ENCODE measurements at regions not wholly inside any gene's neighbourhood (a gene's known extent, or its start where the extent isn't known, plus 50 kb on each side); places are given as distances from the start of the nearest gene placed in this dataset.

- H3K4me3 ChIP-seq = no peak overlapping the region
- no peaks in the 10 kb centered on the region for H3K9me3 ChIP-seq
- no peak overlapping the region for H3K9ac ChIP-seq
- TF ChIP-seq Cebpa-rat (IDR thresholded peaks at IDR 0.05) = no peak
- no peaks in the 10 kb centered on the region for H3K27me3 ChIP-seq
- no peaks in the 10 kb centered on the region for H3K36me3 ChIP-seq
- H3K4me1 ChIP-seq = no peaks in the 10 kb centered on the region
- H3K4me2 ChIP-seq = no peak overlapping the region
- H3K27ac ChIP-seq = no peak overlapping the region
- no peaks in the 10 kb centered on the region for H4K20me1 ChIP-seq
Measured at GRCh38 chr13:104593251-104593576, 1527.0 kb upstream of the SLC10A2 start.

DNA sequence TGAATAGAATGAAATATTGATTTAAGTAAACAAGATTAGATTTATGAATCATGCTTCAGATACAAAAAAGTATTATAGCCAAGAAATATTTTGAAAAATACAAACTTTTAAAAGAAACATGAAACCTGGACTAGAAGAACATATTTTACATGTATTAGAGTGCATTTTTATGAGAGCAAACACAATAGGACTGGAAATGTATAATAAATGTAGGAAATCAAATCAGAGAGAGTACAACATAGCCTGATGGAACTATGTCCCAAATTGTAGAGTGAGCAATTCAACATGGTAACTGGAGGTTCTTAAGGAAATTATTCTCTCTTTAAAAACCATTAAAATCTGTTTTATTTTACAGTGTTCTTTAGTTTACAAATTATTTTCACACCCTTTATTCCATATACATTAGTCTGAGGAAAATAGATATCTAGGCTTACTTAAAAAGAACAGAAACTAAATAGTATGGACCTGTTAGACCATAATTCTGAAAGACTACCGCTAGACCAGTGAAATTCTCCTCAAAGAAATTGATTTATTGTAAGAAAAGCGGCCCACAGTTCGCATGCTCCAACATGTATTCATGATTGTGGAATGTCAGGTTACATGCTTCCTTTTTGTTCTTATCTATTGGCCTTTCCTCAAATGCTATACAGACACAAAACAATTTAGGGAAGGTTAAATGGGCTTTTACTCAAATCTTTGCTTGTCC, 1526.5 kb upstream of the SLC10A2 start:
- H3K9ac ChIP-seq = no peak overlapping the region

GRCh38 chr13:104592127-104592526, 1525.9 kb upstream of the SLC10A2 start:
- no peak overlapping the region for H3K4me3 ChIP-seq
- no peak overlapping the region for H3K27ac ChIP-seq
- no peaks in the 10 kb centered on the region for H3K9me3 ChIP-seq
- H3K27me3 ChIP-seq = no peaks in the 10 kb centered on the region
- H4K20me1 ChIP-seq = no peaks in the 10 kb centered on the region
- no peak overlapping the region for H3K9ac ChIP-seq
- H3K4me1 ChIP-seq = no peaks in the 10 kb centered on the region
- no peak for TF ChIP-seq Cebpa-rat (IDR thresholded peaks at IDR 0.05)
- no peaks in the 10 kb centered on the region for H3K36me3 ChIP-seq
- H3K4me2 ChIP-seq = no peak overlapping the region

More for the DNA sequence above, 1526.5 kb upstream of the SLC10A2 start:
- no peak overlapping the region for H3K4me3 ChIP-seq
- no peak overlapping the region for H3K4me2 ChIP-seq
- no peaks in the 10 kb centered on the region for H4K20me1 ChIP-seq
- H3K27ac ChIP-seq = no peak overlapping the region
- no peak for TF ChIP-seq Cebpa-rat (IDR thresholded peaks at IDR 0.05)
- no peaks in the 10 kb centered on the region for H3K4me1 ChIP-seq
- H3K36me3 ChIP-seq = no peaks in the 10 kb centered on the region
- H3K27me3 ChIP-seq = no peaks in the 10 kb centered on the region
- H3K9me3 ChIP-seq = no peaks in the 10 kb centered on the region

DNA sequence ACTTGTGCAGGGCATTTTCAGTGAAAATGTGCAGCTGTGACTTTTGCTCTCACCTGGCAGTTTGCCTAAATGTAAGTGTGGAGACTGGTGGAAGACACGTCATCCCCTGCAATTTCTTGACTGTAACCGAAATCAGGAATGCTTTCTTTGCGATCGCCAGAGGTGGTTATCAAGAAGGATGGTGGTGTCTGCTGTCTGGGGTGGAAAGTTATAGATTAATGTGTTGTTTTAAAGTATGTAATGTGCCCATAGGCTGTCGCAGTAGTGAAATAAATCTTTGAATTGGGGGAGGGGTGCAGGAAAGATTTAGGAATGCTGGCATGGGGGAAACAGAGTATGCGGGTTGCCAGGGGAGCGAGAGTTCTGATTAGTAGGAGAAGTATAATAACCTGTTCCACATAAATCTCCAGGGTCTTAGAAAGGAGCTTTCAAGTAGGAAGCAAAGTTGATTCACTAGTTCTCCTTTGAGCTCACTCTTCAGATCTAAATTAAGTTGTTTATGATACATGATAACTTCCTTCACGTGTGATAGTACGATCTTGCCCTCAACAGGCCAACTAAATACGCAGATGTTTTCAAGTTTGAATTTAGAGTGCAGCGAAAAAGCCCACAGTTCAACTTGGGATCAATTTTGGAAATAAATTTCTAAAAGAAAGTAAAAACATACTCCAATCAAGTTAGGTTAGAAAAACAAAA, 1520.0 kb upstream of the SLC10A2 start:
- Histone ChIP-seq H3K36me3 (no peaks in the 10 kb centered on the region), H3K27me3 (no peaks in the 10 kb centered on the region), H3K27ac (no peak overlapping the region), H4K20me1 (no peaks in the 10 kb centered on the region), H3K4me1 (no peaks in the 10 kb centered on the region), H3K9me3 (no peaks in the 10 kb centered on the region), H3K4me3 (no peak overlapping the region), H3K4me2 (no peak overlapping the region), H3K9ac (no peak overlapping the region)
- TF ChIP-seq Cebpa-rat (IDR thresholded peaks at IDR 0.05) = no peak

GRCh38 chr13:104584481-104584880, 1518.3 kb upstream of the SLC10A2 start:
- no peak overlapping the region for H3K4me3 ChIP-seq
- no peak for TF ChIP-seq Cebpa-rat (IDR thresholded peaks at IDR 0.05)
- H3K4me1 ChIP-seq = no peaks in the 10 kb centered on the region
- no peak overlapping the region for H3K9ac ChIP-seq
- no peak overlapping the region for H3K4me2 ChIP-seq
- no peaks in the 10 kb centered on the region for H3K36me3 ChIP-seq
- H3K9me3 ChIP-seq = no peaks in the 10 kb centered on the region
- H3K27ac ChIP-seq = no peak overlapping the region
- H3K27me3 ChIP-seq = no peaks in the 10 kb centered on the region
- no peaks in the 10 kb centered on the region for H4K20me1 ChIP-seq

DNA sequence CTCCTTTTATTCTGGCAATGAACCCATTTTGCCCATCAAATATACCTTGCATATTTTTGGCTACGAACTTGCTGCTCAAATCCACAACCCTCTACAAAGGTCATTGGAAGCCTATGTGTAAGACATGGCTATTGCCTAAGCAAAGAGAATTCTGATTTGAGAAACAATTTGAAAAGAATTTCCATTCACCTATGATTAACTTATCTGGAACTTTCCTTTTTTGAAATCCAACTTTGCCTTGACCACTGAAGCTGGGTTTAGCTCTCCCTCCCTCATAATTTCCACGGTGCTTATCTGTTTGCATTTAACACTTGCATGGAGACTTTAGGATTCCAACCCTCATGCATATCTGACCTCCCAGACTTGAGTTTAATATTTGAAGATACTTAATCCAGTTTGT, 1514.7 kb upstream of the SLC10A2 start:
- Histone ChIP-seq H3K4me3 (no peak overlapping the region), H3K27ac (no peak overlapping the region), H3K9me3 (no peaks in the 10 kb centered on the region), H3K27me3 (no peaks in the 10 kb centered on the region), H3K4me2 (no peak overlapping the region), H4K20me1 (no peaks in the 10 kb centered on the region), H3K36me3 (no peaks in the 10 kb centered on the region), H3K9ac (no peak overlapping the region), H3K4me1 (no peaks in the 10 kb centered on the region)
- no peak for TF ChIP-seq Cebpa-rat (IDR thresholded peaks at IDR 0.05)

DNA sequence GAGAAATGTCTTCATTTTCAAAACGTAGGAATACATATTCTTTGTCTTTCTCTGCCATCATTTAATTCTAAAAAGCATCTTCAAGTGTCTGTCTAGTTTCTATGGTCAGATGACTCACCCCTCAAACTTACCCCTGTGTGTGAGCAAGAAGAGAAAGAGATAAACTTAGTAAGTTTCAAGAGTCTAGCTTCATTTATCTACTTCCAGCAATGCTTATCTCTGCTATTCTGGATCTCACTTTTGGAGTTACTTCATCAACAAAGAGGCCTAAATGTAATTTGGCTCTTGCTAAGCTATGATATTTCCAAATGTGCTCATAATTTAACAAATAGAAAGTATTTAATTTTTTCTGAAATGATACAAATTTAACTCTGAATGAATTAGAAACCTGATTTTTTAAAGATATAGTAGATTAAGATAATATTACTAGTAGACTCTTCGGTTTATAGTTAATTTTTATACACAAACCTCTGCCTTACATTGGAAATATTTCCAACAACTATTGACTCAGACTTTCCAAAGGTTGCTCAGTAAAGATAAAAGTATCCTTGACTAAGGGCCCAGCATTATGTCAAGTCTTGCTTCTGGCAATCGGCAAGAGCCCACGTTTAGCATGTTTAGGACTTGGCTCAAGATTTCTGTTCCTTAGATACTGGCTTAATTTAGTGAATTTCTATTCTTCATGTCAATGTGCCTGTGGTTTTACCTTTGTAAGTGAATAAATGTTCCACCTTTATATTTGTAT, 1511.0 kb upstream of the SLC10A2 start:
- H3K27ac ChIP-seq = no peak overlapping the region
- H3K36me3 ChIP-seq = no peaks in the 10 kb centered on the region
- H3K9ac ChIP-seq = no peak overlapping the region
- no peak for TF ChIP-seq Cebpa-rat (IDR thresholded peaks at IDR 0.05)
- no peak overlapping the region for H3K4me3 ChIP-seq
- no peaks in the 10 kb centered on the region for H4K20me1 ChIP-seq
- no peaks in the 10 kb centered on the region for H3K27me3 ChIP-seq
- H3K4me1 ChIP-seq = no peaks in the 10 kb centered on the region
- H3K9me3 ChIP-seq = no peaks in the 10 kb centered on the region
- H3K4me2 ChIP-seq = no peak overlapping the region

DNA sequence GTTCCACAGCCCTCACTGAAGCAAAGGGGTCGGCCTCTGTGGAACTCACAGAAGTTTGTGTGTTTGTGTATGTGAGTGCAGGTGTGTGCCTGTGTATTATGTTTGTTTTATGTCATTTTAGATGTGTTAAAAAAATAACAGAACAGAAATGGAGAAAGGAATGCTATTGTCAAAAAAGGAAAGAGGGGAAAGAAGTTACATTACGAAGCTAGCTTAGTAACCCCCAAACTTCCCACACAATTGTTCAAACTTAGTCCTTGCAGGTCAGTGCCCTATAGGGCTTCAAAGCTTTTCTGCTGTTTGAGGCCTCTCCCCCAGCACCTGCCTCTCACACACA, 1505.6 kb upstream of the SLC10A2 start:
- no peaks in the 10 kb centered on the region for H3K36me3 ChIP-seq
- no peak overlapping the region for H3K9ac ChIP-seq
- no peaks in the 10 kb centered on the region for H4K20me1 ChIP-seq
- no peaks in the 10 kb centered on the region for H3K4me1 ChIP-seq
- no peak overlapping the region for H3K27ac ChIP-seq
- TF ChIP-seq Cebpa-rat (IDR thresholded peaks at IDR 0.05) = no peak
- H3K9me3 ChIP-seq = no peaks in the 10 kb centered on the region
- no peaks in the 10 kb centered on the region for H3K27me3 ChIP-seq
- H3K4me3 ChIP-seq = no peak overlapping the region
- no peak overlapping the region for H3K4me2 ChIP-seq

DNA sequence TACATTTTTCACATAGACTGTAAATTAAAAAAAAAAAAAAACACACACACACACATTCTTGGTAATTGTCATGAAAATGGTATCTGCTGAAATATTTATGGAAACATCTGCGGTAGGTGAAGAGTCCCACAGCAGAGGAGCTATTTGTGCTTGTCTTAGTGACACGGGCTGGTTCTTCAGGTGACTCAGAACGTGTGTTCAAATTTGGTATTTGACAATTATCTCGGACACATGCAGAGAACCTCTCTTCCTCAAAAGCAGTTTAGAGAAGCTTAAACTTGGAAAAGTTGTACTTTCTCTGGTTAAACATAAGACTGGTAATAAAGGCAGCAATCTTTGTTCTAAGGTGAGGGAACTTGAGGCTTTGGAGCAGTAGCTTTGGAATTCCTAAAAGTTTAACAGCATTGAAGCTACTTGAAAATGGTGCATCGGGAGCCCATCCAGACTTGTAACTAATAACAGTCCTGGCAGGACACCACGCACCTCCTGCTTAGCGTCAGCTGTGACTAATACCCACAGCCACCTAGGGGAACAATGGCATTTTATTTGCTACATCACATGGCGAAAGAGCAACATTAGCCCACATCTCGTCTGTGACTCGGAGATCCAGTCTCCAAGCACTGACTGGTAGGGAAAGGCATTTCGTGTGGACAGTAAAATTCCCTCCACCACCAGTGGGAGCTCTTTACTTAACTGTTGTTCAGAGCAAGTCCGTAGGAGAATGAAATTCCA, 1505.1 kb upstream of the SLC10A2 start:
- Histone ChIP-seq H3K4me2 (no peak overlapping the region), H3K27ac (no peak overlapping the region), H4K20me1 (no peaks in the 10 kb centered on the region), H3K9me3 (no peaks in the 10 kb centered on the region), H3K27me3 (no peaks in the 10 kb centered on the region), H3K36me3 (no peaks in the 10 kb centered on the region), H3K4me1 (no peaks in the 10 kb centered on the region), H3K4me3 (no peak overlapping the region), H3K9ac (no peak overlapping the region)
- TF ChIP-seq Cebpa-rat (IDR thresholded peaks at IDR 0.05) = no peak

- Histone ChIP-seq H3K4me2 (no peak overlapping the region), H3K27me3 (no peaks in the 10 kb centered on the region), H3K36me3 (no peaks in the 10 kb centered on the region), H3K4me1 (no peaks in the 10 kb centered on the region), H3K9ac (no peak overlapping the region), H3K9me3 (no peaks in the 10 kb centered on the region), H3K4me3 (no peak overlapping the region), H3K27ac (no peak overlapping the region), H4K20me1 (no peaks in the 10 kb centered on the region)
- TF ChIP-seq Cebpa-rat (IDR thresholded peaks at IDR 0.05) = no peak
Measured at GRCh38 chr13:104567114-104567513, 1500.9 kb upstream of the SLC10A2 start.
